Stimulated activated CD4-positive, alpha-beta T cell treated with anti-CD3 and anti-CD28 coated beads, Interleukin-2, amount 100 ng/mL, for 48 hours (primary cell): ENCODE measurements at regions not wholly inside any gene's neighbourhood (a gene's known extent, or its start where the extent isn't known, plus 50 kb on each side); places are given as distances from the start of the nearest gene placed in this dataset.

Experiments
- DNase-seq, 2 donors: peaks; one replicate each; pipeline ENCODE4 v3.0.0-alpha.2; 2020

DNA sequence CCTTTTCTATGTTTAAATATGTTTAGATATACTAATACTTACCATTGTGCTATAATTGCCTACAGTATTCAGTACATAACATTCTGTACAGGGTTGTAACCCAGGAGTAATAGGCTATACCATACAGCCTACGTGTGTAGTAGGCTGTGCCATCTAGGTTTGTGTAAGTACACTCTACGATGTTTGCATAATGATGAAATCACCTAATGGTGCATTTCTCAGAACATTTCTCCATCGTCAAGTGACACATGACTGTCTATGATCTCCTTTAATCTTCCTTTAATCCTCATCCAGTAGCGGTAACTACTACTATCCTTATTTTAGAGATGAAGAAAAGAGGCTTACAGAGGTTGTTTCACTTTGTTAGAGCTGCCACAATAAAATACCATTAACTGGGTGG is 369.2 kb downstream of the PLK2 start:
- no peak for DNase-seq

DNA sequence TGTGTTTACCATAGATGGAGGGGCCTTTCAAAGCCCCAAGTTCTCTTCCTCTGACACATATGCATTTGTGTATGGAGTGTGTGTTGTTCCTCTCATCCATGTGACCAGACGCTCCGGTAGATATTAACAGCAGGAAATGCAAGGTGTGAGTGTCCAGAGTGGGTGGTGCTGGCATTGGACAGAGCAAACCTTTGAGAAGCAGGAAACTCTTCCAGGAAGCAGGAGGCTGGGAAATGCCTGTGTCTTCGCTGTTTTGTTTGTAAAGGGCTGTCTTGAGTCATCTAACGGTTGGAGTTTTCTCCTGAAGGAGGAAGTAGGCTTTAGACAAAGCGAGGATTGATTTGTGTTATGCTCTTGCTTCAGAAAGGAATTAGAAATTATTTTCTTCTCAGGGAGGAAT is 370.9 kb downstream of the PLK2 start:
- DNase-seq = no peak

DNA sequence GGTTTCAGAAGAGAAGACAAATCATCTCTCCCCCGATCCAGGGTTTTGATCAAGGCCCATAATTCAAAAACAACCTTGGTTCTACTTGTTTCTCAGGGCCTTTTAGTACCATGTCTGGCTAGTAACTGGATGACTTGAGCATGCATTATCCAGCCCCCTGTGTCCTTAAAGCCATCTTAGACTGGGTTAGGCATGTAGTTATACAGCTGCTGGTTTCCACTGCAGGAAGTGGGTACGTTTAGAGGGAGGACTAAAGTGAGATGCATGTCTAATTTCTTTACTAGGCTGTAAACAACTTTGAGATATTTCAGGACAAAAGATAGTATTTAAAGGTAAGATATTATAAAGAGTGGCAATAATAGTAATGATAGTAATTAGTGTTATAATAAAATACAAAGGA is 372.0 kb downstream of the PLK2 start:
- DNase-seq = no peak

DNA sequence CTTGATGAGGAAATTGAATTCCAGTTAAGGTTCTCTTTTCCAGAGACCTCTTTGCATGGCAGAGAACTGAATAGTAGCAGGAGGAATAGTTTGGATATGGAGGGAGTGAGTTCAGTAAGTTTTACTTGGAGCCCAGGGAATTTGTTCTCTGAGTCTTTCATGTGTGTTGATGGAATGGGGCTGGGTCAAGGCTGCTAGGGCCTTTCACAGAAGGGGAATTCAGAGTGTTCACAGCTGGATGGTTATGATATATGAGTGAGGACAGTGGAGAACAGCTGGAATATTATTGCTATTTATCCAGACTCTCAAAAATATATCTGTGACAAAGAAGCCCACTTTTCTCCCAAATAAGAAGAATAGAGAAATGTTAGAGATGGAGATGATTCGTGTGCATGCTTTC is 372.8 kb downstream of the PLK2 start:
- DNase-seq = no peak

DNA sequence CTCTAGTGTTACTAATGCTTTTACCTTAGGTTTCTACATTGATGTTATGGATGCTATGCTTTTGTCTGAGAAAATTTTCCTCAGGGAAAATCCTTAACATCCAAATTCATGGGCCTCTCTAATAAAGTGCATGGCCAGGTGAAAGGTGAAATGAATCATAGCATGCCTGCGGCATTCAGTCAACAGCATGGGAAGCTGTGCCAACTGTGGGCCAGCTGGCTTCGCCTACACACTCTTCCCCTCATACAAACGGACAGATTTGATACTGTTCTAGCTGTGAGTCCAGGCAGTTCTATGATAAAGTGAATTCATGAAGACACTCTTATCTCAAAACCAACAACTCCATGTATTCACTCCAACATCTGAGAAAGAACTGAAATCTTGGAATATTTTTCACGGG is 374.1 kb downstream of the PLK2 start:
- no peak for DNase-seq

DNA sequence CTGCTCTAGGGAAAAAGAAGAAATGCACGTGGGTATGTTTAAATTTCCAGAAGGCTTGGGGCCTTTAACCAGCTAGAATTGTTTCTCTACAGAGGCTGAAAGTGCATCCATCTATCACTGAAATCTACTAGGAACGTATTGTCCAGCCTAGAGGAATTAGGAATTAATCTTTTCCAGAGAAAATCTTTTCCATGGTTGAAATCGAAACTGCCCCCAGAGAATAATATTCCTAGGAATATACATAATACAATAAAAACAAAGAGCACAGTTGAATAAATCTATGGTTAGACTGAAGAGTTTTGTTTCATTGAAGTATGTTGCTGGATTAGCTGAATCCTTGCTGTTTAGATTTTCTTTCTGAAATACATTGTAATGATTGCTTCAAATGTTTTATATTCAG is 378.5 kb downstream of the PLK2 start:
- DNase-seq = no peak

DNA sequence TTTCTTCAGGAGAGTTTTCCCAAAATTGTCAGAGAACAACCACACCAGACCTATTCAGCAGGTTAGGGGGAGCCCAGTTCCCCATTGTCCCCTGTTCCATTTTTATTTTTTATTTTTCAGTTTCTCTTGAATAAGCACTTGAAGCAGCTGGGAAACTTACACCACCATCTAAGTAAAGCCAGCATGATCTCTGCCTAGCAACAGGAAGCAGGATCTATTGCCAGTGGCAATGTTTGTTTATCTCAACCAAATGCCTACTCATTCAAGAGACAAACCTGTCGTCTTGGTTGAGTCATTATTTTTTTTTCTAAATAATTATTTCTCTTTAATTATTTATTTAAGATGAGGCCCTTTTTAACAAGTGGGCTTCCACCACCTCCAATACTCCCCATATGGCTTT is 379.3 kb downstream of the PLK2 start:
- DNase-seq = no peak

DNA sequence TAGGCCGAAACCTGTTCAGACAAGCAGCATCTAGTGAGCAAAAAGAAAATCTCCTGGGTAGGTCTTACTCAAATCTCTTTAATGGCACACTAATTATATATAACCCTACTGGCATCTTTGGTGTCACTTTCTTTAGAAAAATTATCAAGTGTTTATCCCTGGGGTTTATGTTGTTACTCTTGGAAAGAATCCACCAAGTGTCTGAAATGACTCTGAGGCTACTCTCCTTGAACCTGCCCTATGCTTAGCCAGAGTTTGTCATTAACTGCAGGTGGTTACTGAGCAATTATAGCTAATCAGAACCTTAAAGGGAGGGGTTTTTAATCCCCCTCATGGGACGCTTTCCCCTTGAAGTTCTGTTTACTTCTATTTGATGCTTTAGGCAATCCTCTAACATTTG is 381.9 kb downstream of the PLK2 start:
- no peak for DNase-seq

DNA sequence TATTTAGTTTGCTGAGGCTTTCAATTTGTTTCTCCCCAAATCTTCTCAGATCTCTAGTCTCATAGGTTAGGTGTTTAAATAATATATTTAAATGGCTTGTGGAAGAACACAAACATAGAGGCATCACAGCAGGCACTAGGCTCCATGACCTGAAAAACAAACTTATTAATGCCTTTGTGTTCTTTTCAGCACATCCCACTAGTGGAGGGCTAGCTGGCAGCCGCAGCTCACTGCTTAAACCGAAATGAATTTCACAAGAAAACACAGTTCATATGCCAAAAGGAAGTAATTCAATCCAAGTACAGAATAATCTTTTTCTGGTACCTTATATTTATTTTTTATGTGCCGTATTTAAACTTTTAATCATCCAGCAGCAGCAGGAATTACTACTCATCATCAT is 382.5 kb downstream of the PLK2 start:
- no peak for DNase-seq

DNA sequence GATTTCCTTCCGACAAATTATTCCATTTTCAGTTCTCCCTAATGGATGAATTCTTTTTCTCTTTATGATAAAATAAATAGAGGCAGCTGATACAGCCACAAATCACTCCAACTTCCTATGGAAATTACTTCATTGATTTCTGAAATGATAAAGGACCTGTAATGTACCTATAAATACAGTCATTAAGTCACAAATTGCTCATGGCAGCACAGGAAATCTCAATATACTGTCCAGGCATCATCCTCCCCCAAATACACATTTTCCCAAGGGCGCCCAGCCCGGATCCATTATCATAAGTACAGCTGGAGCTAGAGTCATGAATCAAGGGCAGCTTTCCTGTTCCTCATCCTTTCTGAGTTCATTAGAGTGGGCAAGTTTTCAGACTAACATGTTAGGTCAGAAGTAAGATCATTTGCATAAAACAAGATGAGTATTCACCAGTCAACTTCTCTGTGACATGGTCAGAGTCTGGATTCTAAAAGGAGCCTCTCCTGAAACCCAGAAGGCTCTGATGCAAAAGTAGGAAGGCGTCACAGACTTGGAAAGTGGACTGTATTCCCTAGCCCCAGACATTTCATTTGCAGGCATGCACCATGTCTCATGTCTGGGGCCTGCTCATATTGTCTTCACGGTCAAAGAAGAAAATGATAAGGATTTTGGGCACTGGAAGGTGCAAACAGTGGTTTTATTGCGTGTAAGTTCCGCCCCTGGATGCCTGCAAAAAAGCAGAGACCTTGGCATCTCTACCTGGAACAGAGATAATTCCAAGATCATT is 383.2 kb downstream of the PLK2 start:
- DNase-seq = no peak

DNA sequence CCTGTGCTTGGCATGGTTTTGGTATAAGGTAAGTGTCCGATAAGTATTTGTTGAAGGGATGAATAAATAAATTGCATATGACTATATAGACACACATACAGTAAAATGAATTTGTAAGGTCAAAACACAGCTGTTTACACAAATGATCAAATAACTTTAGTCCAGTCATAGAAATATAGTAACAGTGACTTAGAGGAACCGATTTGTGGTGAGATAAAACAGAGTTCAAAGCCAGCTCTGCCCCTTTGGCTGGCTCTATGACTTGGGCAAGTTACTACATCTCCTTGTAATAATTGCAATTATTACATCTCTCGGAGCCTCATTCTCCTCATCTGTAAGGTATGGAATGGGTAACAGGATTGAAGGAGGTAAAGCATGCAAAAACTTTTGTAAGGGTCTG is 384.0 kb downstream of the PLK2 start:
- DNase-seq = no peak

DNA sequence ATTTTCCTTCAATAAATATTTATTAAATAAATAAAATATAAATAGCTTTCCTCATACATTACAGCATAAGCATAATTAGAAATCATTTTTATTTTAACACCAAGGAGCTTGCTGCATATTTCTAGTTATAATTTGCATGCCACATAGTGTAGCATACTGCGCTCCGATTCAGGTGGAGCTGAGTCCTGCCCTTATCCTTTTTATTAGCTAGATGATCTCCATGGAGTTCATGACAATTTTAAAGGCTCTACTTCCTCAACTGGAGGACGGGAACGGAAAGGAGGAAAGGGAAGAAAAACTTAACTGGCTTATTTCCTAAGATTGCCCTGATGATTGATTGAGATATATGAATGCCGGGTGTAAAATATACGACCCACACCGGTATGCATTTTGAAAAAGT is 385.2 kb downstream of the PLK2 start:
- DNase-seq = no peak

DNA sequence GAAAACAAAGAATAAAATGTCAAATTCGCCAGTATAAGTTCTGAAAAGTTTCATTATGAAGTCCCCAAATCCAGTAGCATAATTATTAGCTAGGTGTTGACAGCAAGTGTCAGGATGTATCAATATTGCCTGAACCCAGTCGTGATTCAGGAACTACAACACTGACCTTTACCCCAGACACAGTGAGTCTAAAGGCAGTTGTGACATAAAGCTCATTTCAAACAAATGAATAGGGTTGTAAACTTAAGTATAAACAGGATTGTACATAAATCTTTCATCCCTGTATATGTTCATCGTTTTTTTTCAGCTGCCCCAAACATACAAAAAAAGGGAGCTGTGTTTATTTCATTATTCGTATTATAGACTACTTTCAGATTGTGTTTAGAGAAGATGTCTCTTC is 385.7 kb downstream of the PLK2 start:
- no peak for DNase-seq

DNA sequence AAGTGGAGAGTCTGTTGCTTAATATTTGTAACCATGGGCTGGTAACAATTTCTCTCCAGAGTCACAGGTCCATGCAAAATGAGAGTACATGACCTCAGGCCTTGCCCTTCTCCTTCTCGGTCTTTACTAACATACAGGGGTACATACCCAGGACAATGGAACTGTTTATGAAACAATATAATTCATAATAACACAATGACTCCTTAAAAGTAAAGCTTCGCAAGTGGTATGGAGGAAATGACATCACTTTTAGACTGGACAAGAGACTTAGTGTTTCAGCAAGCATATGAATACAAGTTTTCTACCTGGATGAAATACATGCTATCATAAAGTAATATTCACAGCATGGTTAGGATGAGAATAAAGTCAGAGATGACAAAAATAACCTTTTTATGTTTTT is 386.6 kb downstream of the PLK2 start:
- DNase-seq = no peak

DNA sequence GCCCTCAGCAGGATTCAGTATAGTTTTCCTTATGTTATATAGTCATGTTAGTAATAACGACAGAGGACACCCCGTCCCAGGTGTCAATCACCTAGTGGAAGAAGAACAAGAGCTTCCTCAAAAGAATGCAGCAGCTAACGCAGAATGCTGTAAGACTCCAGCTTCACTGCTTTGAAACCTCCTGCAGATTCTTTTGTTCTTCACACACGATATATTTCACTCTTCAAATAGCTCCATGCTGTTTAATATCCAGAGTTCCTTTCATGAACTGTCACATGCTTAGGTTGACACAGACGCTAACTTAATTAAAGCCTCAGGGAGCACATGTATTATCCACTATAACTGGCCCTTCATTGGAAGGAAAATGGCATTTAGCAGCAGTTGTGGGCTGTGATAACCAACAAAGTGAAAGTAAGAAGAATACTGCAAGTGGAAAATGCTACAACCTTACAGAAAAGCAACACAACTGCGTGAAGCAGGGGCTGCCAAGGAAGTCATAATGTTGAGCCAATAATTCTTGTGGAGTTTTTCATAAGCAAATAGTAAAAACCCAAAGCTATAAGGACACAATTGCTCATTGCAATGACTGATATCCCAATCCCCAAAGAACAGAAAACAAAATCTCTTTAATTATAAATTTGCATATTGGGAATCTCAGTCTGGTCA is 387.5 kb downstream of the PLK2 start:
- DNase-seq = no peak

DNA sequence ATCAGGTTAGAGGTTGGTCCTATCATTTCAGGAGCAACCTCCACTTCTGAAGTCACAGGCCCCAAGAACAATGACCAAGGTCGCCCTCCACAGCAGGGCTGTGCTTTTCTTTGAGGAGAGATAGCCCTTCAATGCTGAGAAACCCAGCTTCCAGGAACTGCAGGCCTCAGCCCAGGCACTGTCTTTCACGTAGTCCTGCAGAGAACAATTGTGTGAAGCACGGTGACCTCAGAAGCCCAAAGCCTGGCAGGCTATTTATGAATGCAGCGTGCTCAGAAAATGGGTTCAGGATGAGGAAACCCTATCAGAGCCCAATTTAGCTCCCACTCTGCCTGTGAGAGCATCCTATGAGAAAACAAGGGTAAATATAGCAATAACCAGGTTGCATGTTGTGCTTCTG is 388.3 kb downstream of the PLK2 start:
- no peak for DNase-seq

DNA sequence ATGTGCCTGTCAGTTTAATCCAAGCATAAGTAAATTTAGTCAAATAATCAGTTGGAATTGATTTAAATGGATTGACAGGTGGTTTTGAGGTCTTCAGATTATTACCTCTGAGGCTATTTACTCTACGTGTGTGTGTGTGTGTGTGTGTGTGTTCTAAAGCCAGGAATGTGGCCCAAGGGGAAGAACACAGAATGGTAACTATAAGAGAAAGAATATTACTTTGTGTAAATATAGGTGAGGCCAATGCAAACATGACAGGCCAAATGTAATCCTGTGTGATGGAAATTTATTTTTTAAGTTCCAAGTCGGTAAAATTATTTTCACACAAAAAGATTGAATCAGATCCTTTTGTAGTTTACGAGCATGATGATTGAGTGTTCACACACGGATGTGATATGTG is 390.0 kb downstream of the PLK2 start:
- no peak for DNase-seq

DNA sequence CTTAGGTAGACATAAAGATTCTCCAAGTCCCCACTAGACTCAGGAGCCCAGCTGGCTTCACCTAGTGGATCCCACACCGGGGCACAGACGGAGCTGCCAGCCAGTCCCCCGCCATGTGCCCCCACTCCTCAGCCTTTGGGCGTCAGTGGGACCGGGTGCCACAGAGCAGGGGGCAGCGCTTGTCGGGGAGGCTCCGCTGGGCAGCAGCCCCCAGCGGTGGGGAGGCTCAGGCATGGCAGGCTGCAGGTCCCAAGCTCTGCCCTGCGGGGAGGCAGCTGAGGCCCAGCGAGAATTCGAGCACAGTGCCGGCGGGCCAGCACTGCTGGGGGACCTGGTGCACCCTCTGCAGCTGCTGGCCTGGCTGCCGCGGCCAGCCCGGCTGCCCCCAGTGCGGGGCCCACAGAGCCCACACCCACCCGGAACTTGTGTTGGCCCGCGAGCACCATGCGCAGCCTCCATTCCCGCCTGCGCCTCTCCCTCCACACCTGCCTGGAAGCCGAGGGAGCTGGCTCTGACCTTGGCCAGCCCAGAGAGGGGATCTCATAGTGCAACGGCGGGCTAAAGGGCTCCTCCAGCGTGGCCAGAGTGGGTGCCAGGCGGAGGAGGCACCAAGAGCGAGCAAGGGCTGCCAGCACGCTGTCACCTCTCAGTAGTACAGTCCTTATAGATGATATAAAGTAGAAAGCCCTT is 390.7 kb downstream of the PLK2 start:
- no peak for DNase-seq

DNA sequence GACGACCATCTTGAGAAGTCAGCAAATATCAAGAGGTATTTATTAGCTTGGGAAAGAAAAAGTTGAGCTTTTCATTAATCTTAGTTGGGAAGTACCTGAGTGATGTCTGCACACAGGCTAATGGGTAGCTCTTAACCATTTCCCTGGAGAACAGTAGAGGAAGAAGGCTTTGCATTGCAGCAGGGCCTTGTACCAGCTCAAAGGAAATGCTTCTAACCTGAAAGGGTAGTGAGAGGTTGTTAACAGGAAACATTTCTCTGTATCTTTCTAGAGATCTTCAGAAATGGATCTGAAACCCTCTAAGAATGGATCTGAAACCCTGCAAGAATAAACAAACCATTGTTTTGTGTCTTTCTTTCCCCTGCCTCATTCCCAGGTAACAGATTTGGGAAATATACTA is 393.3 kb downstream of the PLK2 start:
- no peak for DNase-seq

DNA sequence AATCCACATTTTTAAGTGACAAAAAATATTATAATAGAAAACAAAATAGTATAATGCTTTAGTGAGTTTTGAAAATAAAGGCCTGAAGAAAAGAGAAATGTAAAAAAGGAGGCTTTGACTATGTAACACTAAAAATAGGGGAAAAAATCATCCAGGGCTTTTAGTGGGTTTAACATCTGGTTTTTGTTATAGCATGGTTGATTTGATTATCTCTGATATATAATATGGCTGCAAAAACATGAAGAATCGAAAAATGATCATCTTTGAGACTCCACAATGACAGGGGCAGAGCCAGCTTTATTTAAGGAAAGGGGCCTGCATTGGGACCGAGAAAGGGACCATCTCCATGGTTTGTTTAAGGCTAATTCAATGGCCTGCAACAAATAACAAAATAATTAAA is 393.8 kb downstream of the PLK2 start:
- no peak for DNase-seq

DNA sequence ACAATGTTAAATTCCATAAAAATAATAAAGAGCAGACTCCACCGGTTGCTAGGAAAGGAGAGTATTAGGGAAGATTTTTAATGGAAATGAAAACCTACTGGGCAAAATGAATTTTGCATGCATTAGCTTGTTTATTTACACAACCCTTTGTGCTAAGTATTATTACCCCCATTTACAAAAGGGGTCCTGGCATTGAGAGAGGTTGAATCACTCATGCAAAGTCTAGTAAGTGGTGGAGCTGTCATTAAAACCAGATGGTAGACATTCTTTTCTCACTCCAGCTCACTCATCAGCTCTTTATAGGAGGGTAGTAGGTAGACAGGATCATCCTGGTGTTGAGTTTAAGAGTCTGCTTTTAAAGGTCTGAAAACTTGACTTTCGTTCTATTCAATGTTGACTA is 395.1 kb downstream of the PLK2 start:
- DNase-seq = no peak

DNA sequence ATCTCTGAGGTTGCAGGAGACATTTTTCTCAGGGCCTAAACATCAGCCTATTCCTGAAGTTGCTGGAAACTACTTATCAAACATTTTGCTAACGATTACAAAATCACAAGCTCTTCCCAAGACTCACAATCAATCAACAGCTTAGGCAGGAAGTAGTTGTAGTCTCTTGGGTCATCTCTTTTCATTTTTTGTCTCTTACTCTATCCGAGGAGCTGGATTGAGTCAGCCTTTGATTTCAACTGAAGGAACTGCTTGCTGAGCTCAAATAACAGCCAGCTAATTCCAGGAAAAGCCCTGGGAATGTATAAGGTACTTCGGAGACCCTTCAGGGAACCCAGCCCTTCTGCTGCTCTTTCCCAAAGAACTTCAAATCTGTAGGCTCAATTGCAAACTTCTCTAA is 398.9 kb downstream of the PLK2 start:
- no peak for DNase-seq

DNA sequence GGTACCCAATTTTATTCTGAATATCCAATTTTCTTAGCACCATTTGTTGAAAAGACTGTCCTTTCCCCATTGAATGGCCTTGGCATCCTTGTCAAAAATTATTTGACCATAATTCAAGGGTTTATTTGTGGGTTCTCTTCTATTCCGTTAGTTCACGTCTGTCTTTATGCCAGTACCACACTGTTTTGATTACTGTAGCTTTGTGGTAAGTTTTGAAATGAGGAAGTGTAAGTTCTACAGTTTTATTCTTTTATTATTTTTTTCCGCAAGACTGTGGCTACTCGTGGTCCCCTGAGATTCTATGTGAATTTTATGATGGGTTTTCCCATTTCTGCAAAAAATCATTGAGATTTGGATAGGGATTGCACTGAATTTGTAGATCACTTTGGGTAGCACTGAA is 402.6 kb downstream of the PLK2 start:
- DNase-seq = no peak

DNA sequence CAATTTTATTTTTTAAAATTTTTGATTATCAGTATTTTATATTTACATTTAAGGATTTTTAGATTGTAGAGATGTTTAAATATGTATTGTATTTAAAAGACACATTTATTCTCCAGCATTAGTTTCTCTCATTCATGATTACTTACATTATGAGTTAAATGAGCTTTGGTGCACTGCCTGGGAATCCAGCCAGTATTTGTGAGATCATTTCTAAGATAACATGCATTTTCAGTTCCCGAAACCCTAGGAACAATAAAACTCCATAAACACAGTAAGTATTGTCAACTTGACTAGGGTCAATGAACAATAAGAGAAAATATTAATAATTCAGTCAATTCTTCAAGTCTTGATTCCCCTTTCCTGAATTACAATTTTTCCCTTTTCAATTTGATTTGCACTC is 403.3 kb downstream of the PLK2 start:
- DNase-seq = no peak
